ENCODE measurements at regions not wholly inside any gene's neighbourhood (a gene's known extent, or its start where the extent isn't known, plus 50 kb on each side); places are given as distances from the start of the nearest gene placed in this dataset.

DNA sequence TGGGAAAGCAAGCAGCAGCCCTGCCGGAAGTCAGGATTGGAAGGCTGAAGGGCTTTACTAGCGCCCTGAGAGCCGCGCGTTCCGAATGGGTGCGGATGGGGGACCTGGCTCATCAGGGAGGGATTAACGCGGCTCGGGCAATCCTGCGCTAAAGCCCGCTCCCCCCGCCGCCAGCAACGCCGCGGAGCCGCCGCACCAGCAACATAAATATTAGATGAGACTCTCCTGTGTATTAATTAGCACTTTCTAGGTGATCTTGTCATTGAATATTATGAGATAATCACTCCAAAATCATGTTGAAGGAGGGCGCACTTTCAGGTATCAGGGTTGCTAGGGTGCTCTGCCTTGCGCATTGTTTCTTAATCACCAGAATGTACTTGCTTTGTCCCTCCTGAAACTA is 357.2 kb upstream of the FAM241A start:
- no peaks in the 10 kb centered on the region for H3K4me1 Mint-ChIP-seq
- DNase-seq (no peak), ATAC-seq (ENCODE audit: low read depth in 2 of 2) (no peak)
- peaks cover 12 to 17% (median 13%) of the 10 kb centered on the region in 3 donors for H3K27me3 Mint-ChIP-seq
- peaks cover 0 to 3% (median 0%) of the 10 kb centered on the region in 7 donors for H3K9me3 Mint-ChIP-seq
- no peak overlapping the region for H3K27ac Mint-ChIP-seq
- no peaks in the 10 kb centered on the region for H3K36me3 Mint-ChIP-seq
- H3K4me3 Mint-ChIP-seq = no peak overlapping the region

DNA sequence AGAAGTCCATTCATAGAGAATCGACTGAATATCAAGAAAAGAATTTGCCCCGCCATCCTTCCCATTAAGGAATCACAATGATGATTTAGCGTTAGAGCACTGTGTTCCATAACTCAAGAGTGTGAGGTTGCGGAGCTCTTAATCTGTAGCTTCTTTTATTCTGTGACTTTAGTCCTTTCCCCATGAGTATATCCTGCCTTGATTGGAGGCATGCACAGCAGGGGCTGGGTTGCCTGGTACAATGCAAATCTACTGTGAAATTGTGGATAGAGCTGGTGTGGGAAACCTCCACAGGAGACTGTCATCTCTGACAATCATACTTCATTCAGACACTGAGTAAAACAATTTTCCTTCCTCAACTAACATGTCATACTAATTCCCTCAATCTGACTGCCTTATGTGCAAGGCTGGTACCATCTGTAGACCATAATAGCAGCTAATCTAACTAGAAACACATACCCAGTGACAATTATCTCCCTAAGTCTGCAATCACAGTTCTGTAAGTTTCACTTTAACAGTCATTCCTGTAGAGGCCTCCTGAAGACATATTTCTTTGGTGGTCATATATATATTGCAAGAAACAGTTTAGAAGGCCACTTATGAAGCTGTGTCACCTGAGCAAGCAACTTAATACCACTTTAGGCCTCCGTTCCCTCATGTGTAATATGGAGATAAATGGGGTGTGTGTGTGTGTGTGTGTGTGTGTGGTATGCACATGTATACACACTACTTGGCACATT is 355.2 kb upstream of the FAM241A start:
- Mint-ChIP-seq H3K36me3 (no peaks in the 10 kb centered on the region), H3K4me3 (no peak overlapping the region), H3K27ac (no peak overlapping the region), H3K4me1 (no peaks in the 10 kb centered on the region), H3K27me3 (peaks cover 8 to 17% (median 13%) of the 10 kb centered on the region in 3 donors), H3K9me3 (peaks cover 0 to 3% (median 0%) of the 10 kb centered on the region in 7 donors)
- DNase-seq (no peak), ATAC-seq (ENCODE audit: low read depth in 2 of 2) (no peak)

- no peak for DNase-seq
- no peak for ATAC-seq (ENCODE audit: low read depth in 2 of 2)
- H3K4me1 Mint-ChIP-seq = no peaks in the 10 kb centered on the region
- no peaks in the 10 kb centered on the region for H3K36me3 Mint-ChIP-seq
- no peak overlapping the region for H3K27ac Mint-ChIP-seq
- peaks cover 9 to 13% (median 11%) of the 10 kb centered on the region in 3 donors for H3K27me3 Mint-ChIP-seq
- H3K9me3 Mint-ChIP-seq = peaks cover 0 to 3% (median 0%) of the 10 kb centered on the region in 7 donors
- peak overlapping the region in 1 of 8 donors; percentile 5 for H3K4me3 Mint-ChIP-seq
Observed at GRCh38 chr4:111792632-111793031, 352.6 kb upstream of the FAM241A start.

GRCh38 chr4:111793433-111794091 is 351.7 kb upstream of the FAM241A start:
- Mint-ChIP-seq H3K27me3 (peaks cover 9 to 11% (median 9%) of the 10 kb centered on the region in 3 donors), H3K4me3 (no peak overlapping the region), H3K27ac (no peak overlapping the region), H3K9me3 (peaks cover 0 to 6% (median 0%) of the 10 kb centered on the region in 7 donors), H3K36me3 (no peaks in the 10 kb centered on the region), H3K4me1 (no peaks in the 10 kb centered on the region)
- ATAC-seq (ENCODE audit: low read depth in 2 of 2) = no peak
- no peak for DNase-seq

GRCh38 chr4:111797455-111798163 is 347.6 kb upstream of the FAM241A start:
- H3K4me1 Mint-ChIP-seq = no peaks in the 10 kb centered on the region
- peaks cover 0 to 6% (median 0%) of the 10 kb centered on the region in 7 donors for H3K9me3 Mint-ChIP-seq
- H3K4me3 Mint-ChIP-seq = no peak overlapping the region
- no peak for DNase-seq
- H3K27ac Mint-ChIP-seq = peak overlapping the region in 1 of 6 donors; percentile 62
- peaks cover 0 to 3% (median 0%) of the 10 kb centered on the region in 3 donors for H3K27me3 Mint-ChIP-seq
- no peak for ATAC-seq (ENCODE audit: low read depth in 2 of 2)
- H3K36me3 Mint-ChIP-seq = no peaks in the 10 kb centered on the region

- ATAC-seq (ENCODE audit: low read depth in 2 of 2) = no peak
Observed at GRCh38 chr4:111798840-111799239, 346.4 kb upstream of the FAM241A start.

DNA sequence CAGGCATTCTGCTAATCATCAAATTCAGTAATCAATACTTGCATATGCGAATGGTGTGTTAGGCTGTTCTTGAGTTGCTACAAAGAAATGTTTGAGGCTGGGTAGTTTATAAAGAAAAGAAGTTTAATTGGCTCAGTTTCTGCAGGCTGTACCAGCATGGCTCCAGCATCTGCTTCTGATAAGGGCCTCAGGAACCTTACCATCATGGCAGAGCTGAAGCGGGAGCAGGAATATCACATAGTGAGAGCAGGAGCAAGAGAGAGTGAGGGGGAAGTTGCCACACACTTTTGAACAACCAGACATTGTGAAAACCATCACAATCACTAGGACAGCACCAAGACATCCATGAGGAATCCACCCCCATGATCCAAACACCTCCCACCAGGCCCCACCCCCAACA is 344.7 kb upstream of the FAM241A start:
- Mint-ChIP-seq H3K27me3 (peaks cover 0 to 2% (median 0%) of the 10 kb centered on the region in 3 donors), H3K4me1 (no peaks in the 10 kb centered on the region), H3K27ac (no peak overlapping the region), H3K9me3 (peaks cover 0 to 6% (median 0%) of the 10 kb centered on the region in 7 donors), H3K4me3 (no peak overlapping the region), H3K36me3 (no peaks in the 10 kb centered on the region)
- DNase-seq = no peak
- no peak for ATAC-seq (ENCODE audit: low read depth in 2 of 2)

More at GRCh38 chr4:111798840-111799239, 346.4 kb upstream of the FAM241A start:
- peaks cover 0 to 6% (median 0%) of the 10 kb centered on the region in 7 donors for H3K9me3 Mint-ChIP-seq
- H3K27me3 Mint-ChIP-seq = peaks cover 0 to 3% (median 0%) of the 10 kb centered on the region in 3 donors
- no peak for DNase-seq
- H3K4me1 Mint-ChIP-seq = no peaks in the 10 kb centered on the region
- no peaks in the 10 kb centered on the region for H3K36me3 Mint-ChIP-seq
- no peak overlapping the region for H3K27ac Mint-ChIP-seq
- no peak overlapping the region for H3K4me3 Mint-ChIP-seq

DNA sequence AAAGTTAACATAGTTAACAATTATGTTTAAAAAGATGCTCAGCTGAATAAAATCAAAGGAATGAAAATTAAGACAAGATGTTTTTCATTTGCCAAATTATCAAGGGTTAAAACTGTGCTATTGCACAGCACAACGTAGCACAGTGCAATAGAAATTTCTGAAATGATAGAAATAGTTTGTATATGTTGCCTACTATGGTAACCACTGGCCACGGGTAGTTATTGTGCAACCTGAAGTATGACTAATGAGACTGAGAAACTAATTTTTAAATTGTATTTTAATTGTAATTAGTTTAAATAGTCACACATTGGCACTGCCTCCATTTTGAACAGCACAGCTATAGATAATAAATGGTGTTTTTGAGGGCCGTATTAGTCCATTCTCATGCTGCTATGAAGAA is 343.1 kb upstream of the FAM241A start:
- ATAC-seq (ENCODE audit: low read depth in 2 of 2) (no peak), DNase-seq (no peak)
- Mint-ChIP-seq H3K4me3 (no peak overlapping the region), H3K27me3 (no peaks in the 10 kb centered on the region), H3K27ac (no peak overlapping the region), H3K9me3 (peaks cover 0 to 6% (median 0%) of the 10 kb centered on the region in 7 donors), H3K4me1 (no peaks in the 10 kb centered on the region), H3K36me3 (no peaks in the 10 kb centered on the region)

- Mint-ChIP-seq H3K4me3 (no peak overlapping the region), H3K4me1 (no peaks in the 10 kb centered on the region), H3K27me3 (peaks cover 0 to 10% (median 7%) of the 10 kb centered on the region in 3 donors), H3K27ac (no peak overlapping the region), H3K9me3 (peaks cover 0 to 2% (median 0%) of the 10 kb centered on the region in 7 donors), H3K36me3 (no peaks in the 10 kb centered on the region)
- ATAC-seq (ENCODE audit: low read depth in 2 of 2) (no peak), DNase-seq (no peak)
Observed at GRCh38 chr4:111806331-111806730, 338.9 kb upstream of the FAM241A start.

- DNase-seq = no peak
- Mint-ChIP-seq H3K9me3 (no peaks in the 10 kb centered on the region), H3K4me3 (no peak overlapping the region), H3K27me3 (peaks cover 0 to 10% (median 7%) of the 10 kb centered on the region in 3 donors), H3K4me1 (no peaks in the 10 kb centered on the region), H3K36me3 (no peaks in the 10 kb centered on the region), H3K27ac (no peak overlapping the region)
- ATAC-seq (ENCODE audit: low read depth in 2 of 2) = no peak
Observed at GRCh38 chr4:111807576-111807975, 337.7 kb upstream of the FAM241A start.

DNA sequence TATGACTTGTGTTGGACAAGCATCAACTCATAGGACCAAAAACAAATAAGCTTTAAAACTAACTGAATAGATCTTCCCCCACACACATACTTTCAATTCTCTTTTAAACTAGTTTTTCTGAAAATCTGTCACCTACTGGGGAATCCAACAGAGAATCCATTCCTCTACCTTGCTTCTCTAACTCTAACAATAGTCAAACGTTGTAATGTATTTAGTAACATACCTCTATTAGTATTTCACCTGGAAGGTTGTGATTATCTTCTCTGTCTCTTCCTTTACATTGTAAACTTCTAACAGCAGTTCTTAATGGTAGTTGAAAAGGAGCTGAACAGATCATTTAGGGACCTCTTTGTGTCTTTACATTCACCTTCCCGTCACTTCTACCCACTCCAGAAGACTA is 337.1 kb upstream of the FAM241A start:
- Mint-ChIP-seq H3K4me1 (no peaks in the 10 kb centered on the region), H3K9me3 (no peaks in the 10 kb centered on the region), H3K27me3 (peaks cover 0 to 10% (median 7%) of the 10 kb centered on the region in 3 donors), H3K4me3 (no peak overlapping the region), H3K27ac (no peak overlapping the region), H3K36me3 (no peaks in the 10 kb centered on the region)
- no peak for DNase-seq
- ATAC-seq (ENCODE audit: low read depth in 2 of 2) = no peak

DNA sequence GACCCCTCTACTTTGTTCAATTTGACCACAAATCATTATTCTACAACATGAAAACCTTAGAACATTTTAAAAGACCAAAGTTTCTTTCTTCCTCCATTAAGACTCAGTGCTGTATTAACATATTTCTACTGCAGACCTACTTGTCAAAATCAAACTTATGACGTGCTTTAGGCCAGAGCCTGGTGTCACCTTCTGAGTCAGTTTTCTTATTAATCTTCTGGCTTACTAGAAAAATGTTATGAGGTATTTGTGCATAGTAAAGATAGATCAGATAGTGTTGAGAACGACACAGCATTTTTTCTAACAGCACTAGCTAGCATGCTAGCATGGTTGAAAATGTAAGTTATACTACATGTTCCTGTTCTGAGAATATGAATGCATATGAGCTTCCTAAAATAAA is 333.6 kb upstream of the FAM241A start:
- Mint-ChIP-seq H3K27me3 (peaks cover 0 to 10% (median 7%) of the 10 kb centered on the region in 3 donors), H3K4me1 (no peaks in the 10 kb centered on the region), H3K27ac (no peak overlapping the region), H3K4me3 (no peak overlapping the region), H3K36me3 (no peaks in the 10 kb centered on the region), H3K9me3 (peaks cover 0 to 5% (median 3%) of the 10 kb centered on the region in 7 donors)
- ATAC-seq (ENCODE audit: low read depth in 2 of 2) = no peak
- DNase-seq = no peak

DNA sequence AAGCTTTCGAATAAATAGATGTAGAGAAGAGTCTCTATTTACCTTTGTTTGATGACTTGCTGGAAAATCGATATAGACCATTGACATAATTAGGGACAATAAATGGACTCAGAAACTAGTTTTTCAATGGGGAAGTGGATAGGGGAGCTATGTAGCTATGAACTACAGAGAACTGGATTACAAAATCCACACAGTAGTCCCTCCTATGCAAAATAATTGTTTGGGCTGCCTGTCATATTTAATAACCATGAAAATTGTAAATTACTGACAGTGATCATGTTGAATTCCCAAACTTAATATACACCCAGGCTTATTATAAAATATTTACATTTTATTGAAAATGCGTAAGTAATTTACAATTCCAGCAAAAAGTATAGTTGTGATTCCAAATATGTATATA is 333.1 kb upstream of the FAM241A start:
- Mint-ChIP-seq H3K4me1 (no peaks in the 10 kb centered on the region), H3K27me3 (peaks cover 0 to 10% (median 7%) of the 10 kb centered on the region in 3 donors), H3K27ac (no peak overlapping the region), H3K4me3 (no peak overlapping the region), H3K9me3 (peaks cover 0 to 9% (median 4%) of the 10 kb centered on the region in 7 donors), H3K36me3 (no peaks in the 10 kb centered on the region)
- ATAC-seq (ENCODE audit: low read depth in 2 of 2) (no peak), DNase-seq (no peak)

All from naive B cell (primary cell).